ENCODE measurements at regions not wholly inside any gene's neighbourhood (a gene's known extent, or its start where the extent isn't known, plus 50 kb on each side); places are given as distances from the start of the nearest gene placed in this dataset.
A peak's percentile ranks its signal among the peaks of the same experiment; 100 is the strongest.
"Not testable (repeated sequence)": the region's sequence is repeated elsewhere in the genome, so short reads cannot be mapped to it uniquely, and the experiment has no call there.

DNA sequence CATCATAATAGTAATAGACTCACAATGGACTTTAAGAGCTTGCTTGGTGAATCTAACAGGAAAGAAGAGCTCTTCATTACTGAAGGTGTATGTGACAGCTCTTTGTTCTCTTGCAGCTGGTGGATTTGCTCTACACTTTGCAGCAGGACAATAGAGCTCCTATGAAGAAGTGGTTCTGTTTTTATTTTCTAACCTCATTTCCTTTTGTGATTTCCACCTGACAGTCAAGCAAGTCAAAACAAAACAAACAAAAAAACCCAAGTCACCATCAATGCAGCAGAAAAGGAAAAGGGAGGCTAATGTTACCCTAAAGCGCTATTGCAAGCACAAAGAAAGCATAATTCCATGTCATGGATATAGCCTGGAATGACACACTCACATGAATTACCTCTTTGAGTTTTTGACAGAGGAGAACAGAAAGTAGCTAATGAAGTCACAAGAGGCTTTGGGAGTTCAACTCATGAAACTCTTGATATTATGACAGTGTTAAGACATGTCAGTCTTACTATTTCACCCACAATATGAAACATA, 1188.1 kb downstream of the EPHA7 start (continued):
- TF ChIP-seq, protein P1, sequence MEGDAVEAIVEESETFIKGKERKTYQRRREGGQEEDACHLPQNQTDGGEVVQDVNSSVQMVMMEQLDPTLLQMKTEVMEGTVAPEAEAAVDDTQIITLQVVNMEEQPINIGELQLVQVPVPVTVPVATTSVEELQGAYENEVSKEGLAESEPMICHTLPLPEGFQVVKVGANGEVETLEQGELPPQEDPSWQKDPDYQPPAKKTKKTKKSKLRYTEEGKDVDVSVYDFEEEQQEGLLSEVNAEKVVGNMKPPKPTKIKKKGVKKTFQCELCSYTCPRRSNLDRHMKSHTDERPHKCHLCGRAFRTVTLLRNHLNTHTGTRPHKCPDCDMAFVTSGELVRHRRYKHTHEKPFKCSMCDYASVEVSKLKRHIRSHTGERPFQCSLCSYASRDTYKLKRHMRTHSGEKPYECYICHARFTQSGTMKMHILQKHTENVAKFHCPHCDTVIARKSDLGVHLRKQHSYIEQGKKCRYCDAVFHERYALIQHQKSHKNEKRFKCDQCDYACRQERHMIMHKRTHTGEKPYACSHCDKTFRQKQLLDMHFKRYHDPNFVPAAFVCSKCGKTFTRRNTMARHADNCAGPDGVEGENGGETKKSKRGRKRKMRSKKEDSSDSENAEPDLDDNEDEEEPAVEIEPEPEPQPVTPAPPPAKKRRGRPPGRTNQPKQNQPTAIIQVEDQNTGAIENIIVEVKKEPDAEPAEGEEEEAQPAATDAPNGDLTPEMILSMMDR (IDR thresholded peaks at IDR 0.05 in 2 of 3, conservative IDR thresholded peaks at IDR 0.05 in 1 of 3; ENCODE audit: control insufficient read depth in 2 of 3, extremely low read depth in 1 of 3, insufficient read depth in 1 of 3, low read depth in 3 of 3, low read length in 3 of 3), result no peak
- TF ChIP-seq, protein P2, sequence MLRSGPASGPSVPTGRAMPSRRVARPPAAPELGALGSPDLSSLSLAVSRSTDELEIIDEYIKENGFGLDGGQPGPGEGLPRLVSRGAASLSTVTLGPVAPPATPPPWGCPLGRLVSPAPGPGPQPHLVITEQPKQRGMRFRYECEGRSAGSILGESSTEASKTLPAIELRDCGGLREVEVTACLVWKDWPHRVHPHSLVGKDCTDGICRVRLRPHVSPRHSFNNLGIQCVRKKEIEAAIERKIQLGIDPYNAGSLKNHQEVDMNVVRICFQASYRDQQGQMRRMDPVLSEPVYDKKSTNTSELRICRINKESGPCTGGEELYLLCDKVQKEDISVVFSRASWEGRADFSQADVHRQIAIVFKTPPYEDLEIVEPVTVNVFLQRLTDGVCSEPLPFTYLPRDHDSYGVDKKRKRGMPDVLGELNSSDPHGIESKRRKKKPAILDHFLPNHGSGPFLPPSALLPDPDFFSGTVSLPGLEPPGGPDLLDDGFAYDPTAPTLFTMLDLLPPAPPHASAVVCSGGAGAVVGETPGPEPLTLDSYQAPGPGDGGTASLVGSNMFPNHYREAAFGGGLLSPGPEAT (IDR thresholded peaks at IDR 0.05; ENCODE audit: low read depth), result peak; percentile 92
- no peak for TF ChIP-seq BRCA1 (IDR thresholded peaks at IDR 0.05; ENCODE audit: low read depth, low read length)
- TF ChIP-seq JUNB (IDR thresholded peaks at IDR 0.05), result peak; percentile 62
- TF ChIP-seq RELA (IDR thresholded peaks at IDR 0.05; ENCODE audit: borderline replicate concordance, partially characterized antibody), result peak; percentile 21
- no peak for TF ChIP-seq STAT3 (IDR thresholded peaks at IDR 0.05; ENCODE audit: low read depth, low read length)
- TF ChIP-seq ZNF384 (IDR thresholded peaks at IDR 0.05; ENCODE audit: borderline replicate concordance, low read depth, low read length), result no peak
- no peak for TF ChIP-seq FOXK2 (IDR thresholded peaks at IDR 0.05)

DNA sequence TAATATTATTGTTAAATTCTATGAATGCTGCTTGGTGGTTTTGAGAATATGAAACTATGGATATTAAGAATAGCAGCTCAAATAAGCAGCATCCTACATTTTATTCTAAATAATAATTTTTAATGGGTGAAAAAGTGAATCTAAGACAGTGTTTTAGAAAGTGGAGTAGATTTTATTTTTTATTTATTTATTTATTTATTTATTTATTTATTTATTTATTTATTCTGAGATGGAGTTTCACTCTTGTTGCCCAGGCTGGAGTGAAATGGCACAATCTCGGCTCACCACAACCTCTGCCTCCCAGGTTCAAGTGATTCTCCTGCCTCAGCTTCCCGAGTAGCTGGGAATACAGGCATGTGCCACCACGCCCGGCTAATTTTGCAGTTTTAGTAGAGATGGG, 1199.4 kb downstream of the EPHA7 start:
- H3K36me3 ChIP-seq (ENCODE audit: control insufficient read depth in 2 of 2, insufficient read depth in 2 of 2, low read length in 1 of 2); H3K27me3 ChIP-seq (replicated peaks in 1 of 2; ENCODE audit: control insufficient read depth in 2 of 2, insufficient read depth in 2 of 2, low read length in 1 of 2); DNase-seq (ENCODE audit: low read depth, low spot score); CTCF ChIA-PET; H4K20me1 ChIP-seq (ENCODE audit: control insufficient read depth, insufficient read depth); BruUV-seq (replicated peaks); H3K27ac ChIP-seq (ENCODE audit: control insufficient read depth, insufficient read depth); intact Hi-C loops (cut with micrococcal nuclease; ENCODE audit: unreplicated experiment); H3K4me1 ChIP-seq (ENCODE audit: control insufficient read depth, insufficient read depth, low read length); H3K79me2 ChIP-seq (ENCODE audit: control insufficient read depth, insufficient read depth, low read length); H3K9me3 ChIP-seq (replicated peaks; ENCODE audit: control insufficient read depth, insufficient read depth, low read length); RAD21 ChIA-PET (ENCODE audit: unreplicated experiment); in situ Hi-C loops (cut with MboI); ATAC-seq; H3K9ac ChIP-seq (ENCODE audit: control insufficient read depth, insufficient read depth, low read length); POLR2A ChIA-PET; H3K4me2 ChIP-seq (ENCODE audit: control insufficient read depth, insufficient read depth); FAIRE-seq; H3K4me3 ChIP-seq; H2AFZ ChIP-seq (ENCODE audit: control insufficient read depth, low read depth, low read length): not testable (repeated sequence)
- SMC1A ChIA-PET (ENCODE audit: uncharacterized antibody, unreplicated experiment), result interaction anchor here (3.8 kb wide), 1 partner anchor 12 kb away, joined by 17 read pairs; no protein-coding TSS in a partner anchor
- 21% methylated on average over 4 of the region's 4 CpGs for WGBS (ENCODE audit: insufficient coverage, insufficient replicate concordance, low lambda C conversion rate, missing lambda C conversion rate)

Measured in GM12878 (cell line).